A549 (cell line): ENCODE measurements at regions not wholly inside any gene's neighbourhood (a gene's known extent, or its start where the extent isn't known, plus 50 kb on each side); places are given as distances from the start of the nearest gene placed in this dataset.

ENCODE experiments used
- ATAC-seq, 2 experiments: fragments of 200-7000 bp in 1 of 2; fragments of >200 bp in 1 of 2; cut with Nextera tagmentation in 1 of 2; cut with Tn5 transposase in 1 of 2; 3 replicates each; pipeline versions ENCODE4 v1.8.0 to v1.9.1; 2018 to 2020; ENCODE audit warnings: mild to moderate bottlenecking in 1 of 2, moderate library complexity in 1 of 2
- CTCF ChIA-PET: fragments of 300-600 bp; sonication (Branson Sonifier 250); formaldehyde crosslinking; extraction: SDS; loops from one replicate; lab custom pipeline; 2021; ENCODE audit warnings: antibody characterized with exemption, inconsistent platforms; lab: Yijun Ruan, JAX
- POLR2A ChIA-PET: fragments of 350-600 bp; formaldehyde crosslinking; extraction: SDS; loops from one replicate; lab custom pipeline; 2021; ENCODE audit warnings: antibody characterized with exemption, inconsistent platforms; lab: Yijun Ruan, JAX
- DNase-seq, 2 experiments: peaks; one replicate each; pipeline versions ENCODE4 v3.0.0 to v3.0.0-alpha.2; 2011 to 2016; ENCODE audit warnings: low read depth in 1 of 2, low spot score in 1 of 2
- FAIRE-seq: peaks from 2 replicates; lab custom pipeline; 2011; peaks lifted over from hg19 to GRCh38; lab: Jason Lieb, UNC
- H3K27ac ChIP-seq, 2 experiments: fragments of >200 bp; sonication (Bioruptor Twin); formaldehyde crosslinking; 3 replicates each; pipeline ENCODE4 v1.5.1; 2016 to 2017
- H3K4me1 ChIP-seq: fragments of >200 bp; sonication (Bioruptor Twin); formaldehyde crosslinking; 3 replicates; pipeline ENCODE4 v1.6.1; 2016
- H3K4me2 ChIP-seq: fragments of >200 bp; sonication (Bioruptor Twin); formaldehyde crosslinking; 3 replicates; pipeline ENCODE4 v1.6.1; 2016
- H3K4me3 ChIP-seq: fragments of >200 bp; sonication (Bioruptor Twin); formaldehyde crosslinking; 3 replicates; pipeline ENCODE4 v1.5.1; 2016
- H3K9me3 ChIP-seq: fragments of >200 bp; sonication (Bioruptor Twin); formaldehyde crosslinking; 3 replicates; pipeline ENCODE4 v1.6.1; 2016
- BCL3 ChIP-seq: fragments of >200 bp; sonication (Bioruptor Twin); formaldehyde crosslinking; IDR thresholded peaks from 3 replicates; pipeline ENCODE4 v1.6.1; 2016
- CTCF ChIP-seq: fragments of >200 bp; sonication (Bioruptor Twin); formaldehyde crosslinking; IDR thresholded peaks from 3 replicates; pipeline ENCODE4 v1.5.1; 2016
- E2F6 ChIP-seq: IDR thresholded peaks from 2 replicates; pipeline ENCODE4 v1.6.1; 2012; ENCODE audit warnings: low read depth, borderline replicate concordance
- ELK1 ChIP-seq: fragments of 150-350 bp; IDR thresholded peaks from 2 replicates; pipeline ENCODE4 v1.6.1; 2014; ENCODE audit warnings: low read depth, mild to moderate bottlenecking, low read length
- FOSL2 ChIP-seq, 2 experiments: fragments of 450-650 bp in 1 of 2; fragments of >200 bp in 1 of 2; sonication (Bioruptor Twin) in 1 of 2; formaldehyde crosslinking; IDR thresholded peaks; 2 replicates each; pipeline versions ENCODE4 v1.5.0 to v1.6.1; 2016 to 2020; ENCODE audit warnings: mild to moderate bottlenecking in 1 of 2, moderate library complexity in 1 of 2
- JUN ChIP-seq, 2 experiments: fragments of >200 bp; sonication (Bioruptor Twin); formaldehyde crosslinking; IDR thresholded peaks; 2 replicates in 1 of 2; 3 replicates in 1 of 2; pipeline ENCODE4 v1.6.1; 2016 to 2017
- KDM1A ChIP-seq: fragments of 200-600 bp; sonication (generic); IDR thresholded peaks from 2 replicates; pipeline ENCODE4 v1.6.1; 2016; ENCODE audit warnings: low read depth, mild to moderate bottlenecking
- KDM5A ChIP-seq: fragments of 200-600 bp; sonication (generic); IDR thresholded peaks from 2 replicates; pipeline ENCODE4 v1.6.1; 2016; ENCODE audit warnings: antibody characterized with exemption, mild to moderate bottlenecking
- NPAS2 ChIP-seq: fragments of 250-450 bp; sonication (Bioruptor Pico); IDR thresholded peaks from 2 replicates; pipeline ENCODE4 v1.8.0; 2022; ENCODE audit warnings: mild to moderate bottlenecking, moderate library complexity, borderline replicate concordance
- POLR2A ChIP-seq: IDR thresholded peaks from 2 replicates; pipeline ENCODE4 v1.6.1; 2012; ENCODE audit warnings: mild to moderate bottlenecking, low read length
- RFX5 ChIP-seq: fragments of 450-650 bp; IDR thresholded peaks from 2 replicates; pipeline ENCODE4 v1.7.1; 2014; ENCODE audit warnings: antibody characterized with exemption, mild to moderate bottlenecking, moderate library complexity
- SREBF2 ChIP-seq: fragments of 450-650 bp; IDR thresholded peaks from 2 replicates; pipeline ENCODE4 v1.6.1; 2014; ENCODE audit warnings: mild to moderate bottlenecking, moderate library complexity
- TFCP2L1 ChIP-seq: fragments of 250-450 bp; sonication (Bioruptor Pico); IDR thresholded peaks from 2 replicates; pipeline ENCODE4 v1.5.0; 2021; ENCODE audit warnings: mild to moderate bottlenecking
- TP53 ChIP-seq: fragments of 250-450 bp; sonication (Bioruptor Pico); IDR thresholded peaks from 2 replicates; pipeline ENCODE4 v1.5.0; 2021; ENCODE audit warnings: mild to moderate bottlenecking, moderate library complexity
- WGBS: methylation state at CpG from one replicate; pipeline ENCODE4 v1.1.6; 2017; ENCODE audit errors: missing lambda C conversion rate; 5-methylcytosine and 5-hydroxymethylcytosine counted together

DNA sequence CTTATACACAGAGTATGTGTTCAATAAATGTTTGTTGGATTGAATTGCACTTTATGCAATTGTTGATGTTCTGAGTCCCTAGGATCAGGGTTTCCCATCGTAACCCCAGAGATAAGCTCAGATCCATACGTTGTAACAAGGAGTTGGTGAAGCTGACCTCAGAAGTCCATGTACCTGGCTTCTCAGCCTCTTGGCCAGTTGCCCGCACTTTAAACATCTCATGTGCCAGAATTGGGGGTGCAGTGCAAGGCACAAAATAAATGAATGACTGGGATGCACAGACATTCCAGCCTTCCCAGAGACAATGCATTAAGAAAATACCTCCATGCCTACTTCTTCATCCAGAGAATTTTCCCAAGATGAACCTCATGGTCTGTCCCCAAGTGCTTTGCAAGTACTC, 142.9 kb upstream of the IL12A start (continued):
- TF ChIP-seq BCL3 = no peak
- no peak for TF ChIP-seq SREBF2
- TF ChIP-seq NPAS2 (CRISPR knock-in tag) = no peak
- TF ChIP-seq KDM5A = no peak
- no peak for TF ChIP-seq ELK1
- no peak for TF ChIP-seq E2F6

GRCh38 chr3:159846255-159846654, 142.4 kb upstream of the IL12A start:
- Histone ChIP-seq H3K4me1 (peaks cover 32% of the 10 kb centered on the region), H3K27ac (peak overlapping the region; percentile 7 to 28; a peak in 3 of 6 replicates), H3K9me3 (no peaks in the 10 kb centered on the region), H3K4me3 (no peak overlapping the region), H3K4me2 (peak overlapping the region; percentile 25)
- ATAC-seq = no peak
- no peak for FAIRE-seq
- DNase-seq = no peak
- TF ChIP-seq SREBF2 (no peak), TP53 (CRISPR knock-in tag) (no peak), KDM1A (no peak), TFCP2L1 (CRISPR knock-in tag) (no peak), FOSL2 (IDR thresholded peaks at IDR 0.05) (no peak), FOSL2 (CRISPR knock-in tag; IDR thresholded peaks at IDR 0.05) (no peak), JUN (IDR thresholded peaks at IDR 0.05) (no peak), ELK1 (no peak), RFX5 (no peak), POLR2A (no peak)
- ChIA-PET POLR2A (no interaction called here), CTCF (no interaction called here)
- 29% methylated on average over 1 of the region's 1 CpG for WGBS

DNA sequence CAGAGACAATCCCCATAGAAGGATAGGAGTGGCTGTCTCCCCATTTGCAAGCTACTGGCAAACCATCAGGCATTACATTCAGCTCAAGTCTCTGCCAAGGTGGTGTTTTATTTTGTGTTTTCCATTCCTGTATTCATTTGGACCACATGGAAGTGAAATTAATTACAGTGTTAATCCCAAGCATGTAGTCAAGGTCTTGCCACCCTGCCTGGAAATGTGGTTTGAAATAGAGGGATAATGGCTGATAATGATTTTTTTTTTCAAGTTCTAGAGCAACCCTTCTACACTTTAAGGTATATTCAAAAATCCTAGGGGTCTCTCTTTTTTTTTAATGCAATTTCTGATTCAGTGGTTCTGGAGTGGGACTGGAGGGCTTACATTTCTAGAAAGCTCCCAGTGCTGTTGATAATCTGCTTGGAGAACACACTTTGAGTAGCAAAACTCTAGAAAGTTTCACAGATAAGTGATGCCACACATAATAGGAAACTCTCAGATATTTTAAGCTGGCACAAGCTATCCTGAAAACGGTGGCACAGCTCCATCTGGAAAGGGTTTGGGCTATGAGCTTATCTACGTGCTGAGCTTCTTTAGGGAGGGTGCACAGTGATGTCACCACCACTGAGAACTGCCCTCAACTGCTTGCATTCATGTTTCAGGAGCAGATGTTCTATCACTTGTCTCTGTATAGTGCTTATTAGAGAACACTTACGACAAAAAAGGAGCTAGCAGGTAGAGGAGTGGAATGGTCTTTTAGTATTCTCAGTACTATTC, 140.1 kb upstream of the IL12A start:
- WGBS = 89% methylated on average over 3 of the region's 3 CpGs
- no peak overlapping the region for H3K4me3 ChIP-seq
- no peak for DNase-seq
- no peak overlapping the region for H3K4me2 ChIP-seq
- ChIA-PET POLR2A (no interaction called here), CTCF (interaction anchor here (0.9 to 4.3 kb wide), 9 partner anchors 12 to 589 kb away, joined by 3 to 17 read pairs (median 3); partner anchors contain the start of gene IL12A)
- FAIRE-seq = no peak
- ATAC-seq = no peak
- H3K4me1 ChIP-seq = peaks cover 37% of the 10 kb centered on the region
- TF ChIP-seq ELK1 (no peak), CTCF (no peak)
- TF ChIP-seq, all 56 proteins: peak for 0
- Histone ChIP-seq H3K27ac (no peak overlapping the region; a peak in 1 of 6 replicates), H3K9me3 (no peaks in the 10 kb centered on the region)
